HG03103 (cell line): ENCODE measurements at regions not wholly inside any gene's neighbourhood (a gene's known extent, or its start where the extent isn't known, plus 50 kb on each side); places are given as distances from the start of the nearest gene placed in this dataset.

Experiments used
- ATAC-seq: cut with Tn5 transposase; IDR thresholded peaks from one replicate; pipeline ENCODE4 v1.9.1; 2021; ENCODE audit warnings: low read depth; ENCODE audit not compliant: unreplicated experiment

DNA sequence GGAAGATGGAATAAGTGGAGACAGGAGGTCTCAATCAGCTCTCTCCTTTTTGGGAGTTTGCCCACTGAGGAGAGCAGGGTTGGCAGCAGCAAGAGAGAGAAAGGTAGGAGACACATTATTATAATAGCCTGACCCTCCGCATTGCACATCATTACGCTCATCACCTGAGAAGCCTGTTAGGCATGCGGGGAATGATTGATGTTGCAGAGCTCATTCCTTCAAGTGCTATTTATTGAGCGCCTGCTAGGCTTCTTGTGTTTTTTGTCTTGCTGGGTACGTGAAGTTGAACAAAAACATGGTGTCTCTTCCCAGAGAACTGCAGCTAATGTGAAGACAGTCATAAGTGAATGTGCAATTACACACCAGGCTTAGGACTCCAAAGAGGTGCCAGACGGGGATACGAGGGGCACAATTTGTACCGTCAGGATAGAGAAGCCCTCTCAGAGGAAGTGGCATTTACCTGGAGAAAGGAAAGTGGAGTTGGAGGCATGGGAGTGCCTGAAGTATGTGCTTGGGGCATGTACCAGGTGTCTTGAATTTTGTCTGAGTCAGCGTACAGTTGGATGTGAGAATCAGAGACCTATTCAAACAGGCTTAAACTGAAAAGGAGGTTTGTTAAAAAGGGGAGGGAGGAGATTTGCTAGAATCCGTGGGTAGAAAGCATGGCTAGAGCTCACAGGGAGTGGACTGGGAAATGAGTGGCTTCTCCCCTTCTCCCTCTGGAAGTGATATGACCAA, 90.2 kb upstream of the SOD3 start:
- no peak for ATAC-seq

- ATAC-seq, result no peak
Measured at GRCh38 chr4:24713604-24714003, 81.8 kb upstream of the SOD3 start.

DNA sequence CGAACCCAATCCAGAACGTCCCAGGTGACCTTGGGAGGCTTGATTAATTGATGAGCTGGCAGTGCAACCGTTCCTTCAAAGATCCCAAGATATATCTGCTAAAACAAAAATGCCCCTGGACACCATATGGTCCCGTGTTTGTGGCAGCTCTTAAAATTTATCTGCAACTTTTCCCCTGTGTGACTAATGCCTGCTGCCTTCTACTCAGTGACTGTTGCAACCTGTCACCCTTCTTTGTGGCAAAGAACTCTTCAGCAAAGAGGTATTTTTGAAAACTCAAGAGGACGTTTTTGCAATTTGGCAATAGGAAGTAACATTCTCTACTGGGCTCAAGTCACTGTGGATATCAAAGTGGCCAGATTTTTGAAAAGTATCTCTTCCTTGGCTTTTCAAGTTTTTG, 75.8 kb upstream of the SOD3 start:
- no peak for ATAC-seq

GRCh38 chr4:24720436-24720835, 74.9 kb upstream of the SOD3 start:
- ATAC-seq, result no peak

- ATAC-seq, result no peak
Measured at GRCh38 chr4:24720979-24721378, 74.4 kb upstream of the SOD3 start.

GRCh38 chr4:24722026-24722568, 73.3 kb upstream of the SOD3 start:
- no peak for ATAC-seq

DNA sequence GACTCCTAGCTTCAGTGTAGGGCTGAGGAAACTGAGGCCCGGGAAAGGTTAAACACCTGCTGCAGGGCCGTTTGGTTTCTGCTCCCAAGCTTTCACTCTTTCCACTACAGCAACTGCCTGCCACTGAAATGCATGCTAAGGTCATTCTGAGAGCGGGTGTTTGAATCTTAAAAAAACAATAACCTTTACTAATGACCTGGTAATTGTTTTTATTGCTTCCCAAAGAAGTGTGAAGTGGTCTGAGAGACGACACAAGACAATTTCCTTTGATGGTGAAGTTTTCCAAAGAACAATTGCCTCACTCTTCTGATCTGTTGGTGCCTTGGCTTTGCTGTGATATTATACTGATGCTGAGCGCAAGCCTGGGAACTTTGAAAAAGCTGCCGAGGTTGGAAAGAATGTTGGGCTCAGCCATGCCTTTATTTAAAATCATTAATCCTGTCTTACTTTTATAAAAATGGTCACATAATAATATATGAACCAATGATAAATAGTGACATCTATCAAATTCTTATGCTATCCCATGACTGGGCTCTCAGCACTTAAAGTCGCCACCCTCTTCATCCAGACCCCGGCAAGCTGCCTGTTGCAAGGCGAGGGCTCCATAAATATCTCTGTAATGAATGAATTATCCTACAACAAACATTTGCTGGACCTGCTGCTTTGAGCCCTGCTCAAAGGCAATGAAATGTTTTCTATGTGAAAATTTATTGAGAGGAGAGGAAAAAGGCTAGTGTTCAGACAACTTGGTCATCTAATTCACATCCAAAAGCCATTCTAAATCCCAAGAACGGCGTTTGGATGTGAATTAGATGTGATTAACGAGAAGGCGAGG, 67.8 kb upstream of the SOD3 start:
- no peak for ATAC-seq

DNA sequence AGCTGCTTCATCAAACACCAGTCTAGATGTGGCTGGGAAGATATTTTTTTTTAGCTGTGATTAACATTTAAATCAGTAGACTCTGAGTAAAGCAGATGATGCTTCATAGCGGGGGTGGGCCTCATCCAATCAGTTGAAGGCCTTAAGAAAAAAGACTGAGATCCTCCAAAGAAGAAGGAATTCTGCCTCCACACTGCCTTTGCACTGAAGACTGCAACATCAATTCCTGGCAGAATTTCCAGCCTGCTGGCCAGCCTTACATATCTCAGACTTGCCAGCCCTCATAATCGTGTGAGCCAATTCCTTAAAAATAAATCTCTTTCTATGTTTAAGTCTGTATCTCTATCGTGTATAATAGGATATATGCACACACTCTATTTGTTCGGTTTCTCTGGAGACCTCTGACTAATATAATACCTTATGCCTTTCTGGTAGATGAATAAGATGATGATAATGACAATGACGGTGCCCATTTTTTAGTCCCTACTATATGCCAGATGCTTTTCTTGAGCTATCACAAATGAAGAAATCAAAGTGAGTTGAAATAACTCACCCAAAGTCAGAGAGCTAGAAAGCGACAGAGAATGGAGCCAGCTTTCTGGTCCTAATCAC, 66.1 kb upstream of the SOD3 start:
- no peak for ATAC-seq

DNA sequence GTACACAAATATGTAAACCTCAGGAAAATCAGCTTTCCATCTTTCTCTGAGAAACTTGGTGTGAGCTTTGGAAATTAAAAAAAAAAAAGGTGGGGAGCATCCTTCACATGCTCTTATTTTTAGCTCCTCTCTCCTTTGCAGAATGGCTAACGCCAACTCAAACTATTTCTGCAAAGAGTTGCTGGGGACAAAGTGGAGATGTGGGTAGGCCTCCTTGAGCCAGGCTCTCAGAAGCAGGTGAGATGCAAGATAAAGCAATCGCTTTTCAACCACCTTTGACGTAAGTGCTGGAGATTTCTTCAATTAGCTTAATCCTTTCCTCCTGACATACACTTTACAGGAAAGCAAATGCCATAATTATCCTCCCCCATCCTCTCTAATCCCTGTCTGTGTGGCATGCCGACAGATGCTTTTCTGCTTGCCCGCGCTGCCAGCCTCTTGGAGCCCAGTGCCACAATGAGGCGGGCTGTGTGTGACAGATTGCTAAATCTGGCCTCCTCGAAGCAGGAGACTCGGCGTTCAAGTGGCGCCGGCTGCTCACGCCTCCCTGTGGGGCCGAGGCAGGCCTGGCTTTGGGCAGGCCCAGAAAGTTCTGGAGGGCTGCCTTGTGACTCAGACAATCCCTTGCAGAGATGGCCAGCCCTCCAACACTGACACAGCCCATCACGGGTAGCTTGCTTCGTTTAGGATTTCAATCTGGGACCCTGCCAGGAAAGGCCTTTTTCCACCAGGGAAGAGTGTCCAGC, 64.9 kb upstream of the SOD3 start:
- no peak for ATAC-seq

- ATAC-seq, result no peak
Measured at GRCh38 chr4:24731448-24731847, 63.9 kb upstream of the SOD3 start.

- no peak for ATAC-seq
Measured at GRCh38 chr4:24734511-24734910, 60.9 kb upstream of the SOD3 start.

DNA sequence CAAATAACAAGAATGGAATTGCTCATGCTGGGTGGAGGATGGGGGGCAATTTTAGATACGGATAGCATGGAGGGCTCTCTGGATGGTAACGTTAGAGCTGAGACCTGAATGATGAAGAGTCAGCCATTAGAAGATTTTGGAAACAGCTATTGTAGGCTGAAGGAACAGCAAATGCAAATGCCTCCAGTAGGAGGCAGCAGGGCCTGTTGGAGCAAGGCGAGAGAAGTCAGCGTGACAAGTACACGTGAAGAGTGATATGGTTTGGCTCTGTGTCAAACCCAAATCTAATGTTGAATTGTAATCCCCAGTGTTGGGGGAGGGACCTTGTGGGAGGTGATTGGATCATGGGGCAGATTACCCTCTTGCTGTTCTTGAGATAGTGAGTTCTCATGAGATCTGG, 59.3 kb upstream of the SOD3 start:
- no peak for ATAC-seq

GRCh38 chr4:24741910-24742309, 53.5 kb upstream of the SOD3 start:
- no peak for ATAC-seq

GRCh38 chr4:24742335-24742734, 53.0 kb upstream of the SOD3 start:
- no peak for ATAC-seq

DNA sequence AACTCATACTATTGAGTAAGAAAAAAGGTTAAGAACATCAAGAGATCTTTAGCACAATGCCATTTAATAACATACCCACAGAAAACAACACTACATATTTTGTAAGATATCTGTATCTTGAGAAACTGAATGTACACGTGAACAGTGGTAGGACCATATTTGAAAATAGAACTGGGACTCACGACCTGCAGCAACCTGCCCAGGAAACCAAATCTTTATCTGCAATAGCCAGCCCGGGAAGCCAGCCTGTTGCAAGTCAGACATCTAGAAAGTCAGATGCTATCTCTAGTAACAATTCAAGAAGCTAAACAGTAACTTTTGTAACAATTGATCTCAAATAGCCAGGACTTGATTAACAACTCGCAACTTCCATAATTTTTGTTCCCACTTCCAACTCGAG, 52.6 kb upstream of the SOD3 start:
- ATAC-seq, result no peak

- no peak for ATAC-seq
Measured at GRCh38 chr4:24743206-24743605, 52.2 kb upstream of the SOD3 start.

DNA sequence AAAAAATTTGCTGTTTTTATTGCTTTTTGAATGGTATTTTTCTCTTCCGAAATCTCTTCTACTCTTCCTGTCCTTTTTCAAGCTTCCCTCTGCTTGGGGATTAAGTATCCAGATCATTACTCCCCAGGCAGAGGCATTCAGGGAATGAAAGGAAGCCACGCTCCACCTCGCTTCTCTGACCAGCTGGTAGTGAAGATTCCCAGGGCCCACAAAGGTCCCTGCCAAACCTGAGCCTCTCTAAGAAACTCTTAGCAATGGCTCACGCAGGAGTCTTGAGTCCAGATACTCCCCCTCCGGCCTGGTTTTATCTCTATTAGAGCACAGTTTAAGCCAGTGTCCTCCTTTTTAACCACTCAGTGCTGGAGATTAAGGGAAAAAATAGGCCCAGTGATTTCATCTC, 51.4 kb upstream of the SOD3 start:
- no peak for ATAC-seq

DNA sequence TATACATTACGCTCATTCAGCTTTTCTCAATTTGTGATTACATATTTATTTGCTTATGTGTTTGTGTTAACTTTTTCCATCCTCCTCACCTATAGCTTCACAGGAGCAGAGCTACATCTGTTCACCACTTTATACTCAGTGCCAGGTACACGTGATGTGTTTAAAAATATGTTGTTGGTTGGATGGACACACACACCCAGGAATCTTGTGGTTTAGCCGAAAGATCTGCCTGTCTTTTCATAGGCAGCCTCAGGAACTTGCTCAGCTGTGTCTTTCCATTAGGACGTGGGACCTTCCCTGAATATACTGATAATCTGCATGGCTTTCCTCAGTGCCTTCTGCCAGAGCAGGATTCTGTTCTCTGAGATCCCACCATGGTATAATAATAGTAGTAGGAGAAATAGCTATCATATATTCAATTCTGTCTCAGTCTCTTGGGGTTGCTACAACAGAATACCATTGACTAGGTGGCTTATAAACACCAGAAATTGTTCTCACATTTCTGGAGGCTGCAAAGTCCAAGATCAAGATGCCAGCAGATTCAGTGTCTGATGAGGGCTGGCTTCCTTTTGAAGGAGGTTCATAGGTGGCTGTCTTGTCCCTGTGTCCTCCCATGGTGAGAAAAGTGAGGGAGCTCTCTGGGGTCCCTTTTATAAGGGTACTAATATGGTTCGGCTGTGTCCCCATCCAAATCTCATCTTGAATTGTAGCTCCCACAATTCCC, 50.0 kb upstream of the SOD3 start:
- ATAC-seq, result no peak
